ENCODE measurements at regions not wholly inside any gene's neighbourhood (a gene's known extent, or its start where the extent isn't known, plus 50 kb on each side); places are given as distances from the start of the nearest gene placed in this dataset.

- TF ChIP-seq TAF1 (IDR thresholded peaks at IDR 0.05; ENCODE audit: borderline replicate concordance, insufficient read depth, low read length) (no peak), REST (IDR thresholded peaks at IDR 0.05; ENCODE audit: insufficient read depth in 1 of 2, low read depth in 2 of 2, low read length in 2 of 2) (no peak), POLR2AphosphoS5 (IDR thresholded peaks at IDR 0.05; ENCODE audit: low read depth, low read length) (no peak)
These were observed 334.3 kb downstream of the C16orf95 start for GRCh38 chr16:86982912-86983311.
